Right lobe of liver (tissue), 6 donors: ENCODE measurements at regions not wholly inside any gene's neighbourhood (a gene's known extent, or its start where the extent isn't known, plus 50 kb on each side); places are given as distances from the start of the nearest gene placed in this dataset.
A peak's percentile ranks its signal among the peaks of the same experiment; 100 is the strongest.
"Not testable (repeated sequence)": the region's sequence is repeated elsewhere in the genome, so short reads cannot be mapped to it uniquely, and the experiment has no call there.

Experiments used
- ATAC-seq, 4 donors: fragments of 200-7000 bp; cut with Tn5 transposase; one replicate each; pipeline ENCODE4 v1.9.1; 2020; ENCODE audit warnings: mild to moderate bottlenecking in 4 of 4, moderate library complexity in 4 of 4
- DNase-seq, 3 donors: peaks; one replicate each; pipeline ENCODE4 v3.0.0-alpha.2; 2020
- H3K27ac ChIP-seq, 3 donors: fragments of 200-600 bp; one replicate each; pipeline ENCODE4 v1.8.0; 2022
- H3K27me3 ChIP-seq, 2 donors: fragments of 200-600 bp; one replicate each; pipeline ENCODE4 v1.8.0; 2022
- H3K36me3 ChIP-seq, 4 donors: fragments of 200-600 bp; sonication (generic) in 1 of 4; one replicate each; pipeline versions ENCODE4 v1.5.1 to v1.8.0; 2017 to 2022; ENCODE audit warnings: control low read depth in 1 of 4
- H3K4me1 ChIP-seq, 4 donors: fragments of 200-600 bp; sonication (generic) in 1 of 4; one replicate each; pipeline versions ENCODE4 v1.5.1 to v1.8.0; 2017 to 2022; ENCODE audit warnings: control low read depth in 1 of 4
- H3K4me3 ChIP-seq, 3 donors: fragments of 200-600 bp; one replicate each; pipeline ENCODE4 v1.8.0; 2022
- H3K9me3 ChIP-seq, 4 donors: fragments of 200-600 bp; sonication (generic) in 1 of 4; one replicate each; pipeline versions ENCODE4 v1.5.1 to v1.8.0; 2017 to 2022; ENCODE audit warnings: control low read depth in 1 of 4
- POLR2A ChIP-seq: fragments of 450-650 bp; IDR thresholded peaks from one replicate; pipeline ENCODE4 v1.6.1; 2017; ENCODE audit warnings: antibody characterized with exemption, mild to moderate bottlenecking
- WGBS: methylation state at CpG from one replicate; pipeline ENCODE4 v1.1.6; 2018; ENCODE audit warnings: low coverage, low lambda C conversion rate; ENCODE audit not compliant: insufficient coverage; ENCODE audit errors: missing lambda C conversion rate; 5-methylcytosine and 5-hydroxymethylcytosine counted together
- intact Hi-C, 2 donors: fragments of 100-400 bp; cut with DNase I; formaldehyde crosslinking; loops; one replicate each; pipeline versions ENCODE4 v1.11.2 to v1.14.1; 2022
- TF ChIP-seq, protein P1 (sequence below), 4 donors: fragments of 200-600 bp in 3 of 4; fragments of 450-650 bp in 1 of 4; IDR thresholded peaks; one replicate each; pipeline versions ENCODE4 v1.5.1 to v1.8.0; 2016 to 2022; ENCODE audit warnings: antibody characterized with exemption in 4 of 4, mild to moderate bottlenecking in 2 of 4
- donor health status: DM: no; HTN: yes; CAD: no.
- donor health status: DM: no; HTN: no; CAD: no.
- donor health status: DM: no; HTN: no; CAD: no.
- donor health status: DM: no; HTN: yes; CAD: no.
- donor health status: DM: no; HTN: yes; CAD: no.

GRCh38 chr3:191137708-191138107 lies 61.3 kb upstream of the OSTN start:
- ATAC-seq: no peak
- WGBS: 60% methylated on average over 1 of the region's 1 CpG
- intact Hi-C loops: no loop called here

GRCh38 chr3:191136347-191136746 lies 62.7 kb upstream of the OSTN start:
- peak in 1 of 4 donors; percentile 25 for ATAC-seq

More at GRCh38 chr3:191137708-191138107, 61.3 kb upstream of the OSTN start:
- Histone ChIP-seq H3K4me3 (no peak overlapping the region), H3K27me3 (no peaks in the 10 kb centered on the region), H3K4me1 (no peaks in the 10 kb centered on the region), H3K36me3 (no peaks in the 10 kb centered on the region), H3K9me3 (no peaks in the 10 kb centered on the region), H3K27ac (no peak overlapping the region)
- TF ChIP-seq, protein P1, sequence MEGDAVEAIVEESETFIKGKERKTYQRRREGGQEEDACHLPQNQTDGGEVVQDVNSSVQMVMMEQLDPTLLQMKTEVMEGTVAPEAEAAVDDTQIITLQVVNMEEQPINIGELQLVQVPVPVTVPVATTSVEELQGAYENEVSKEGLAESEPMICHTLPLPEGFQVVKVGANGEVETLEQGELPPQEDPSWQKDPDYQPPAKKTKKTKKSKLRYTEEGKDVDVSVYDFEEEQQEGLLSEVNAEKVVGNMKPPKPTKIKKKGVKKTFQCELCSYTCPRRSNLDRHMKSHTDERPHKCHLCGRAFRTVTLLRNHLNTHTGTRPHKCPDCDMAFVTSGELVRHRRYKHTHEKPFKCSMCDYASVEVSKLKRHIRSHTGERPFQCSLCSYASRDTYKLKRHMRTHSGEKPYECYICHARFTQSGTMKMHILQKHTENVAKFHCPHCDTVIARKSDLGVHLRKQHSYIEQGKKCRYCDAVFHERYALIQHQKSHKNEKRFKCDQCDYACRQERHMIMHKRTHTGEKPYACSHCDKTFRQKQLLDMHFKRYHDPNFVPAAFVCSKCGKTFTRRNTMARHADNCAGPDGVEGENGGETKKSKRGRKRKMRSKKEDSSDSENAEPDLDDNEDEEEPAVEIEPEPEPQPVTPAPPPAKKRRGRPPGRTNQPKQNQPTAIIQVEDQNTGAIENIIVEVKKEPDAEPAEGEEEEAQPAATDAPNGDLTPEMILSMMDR (IDR thresholded peaks at IDR 0.05): no peak
- no peak for TF ChIP-seq POLR2A
- DNase-seq: no peak

DNA sequence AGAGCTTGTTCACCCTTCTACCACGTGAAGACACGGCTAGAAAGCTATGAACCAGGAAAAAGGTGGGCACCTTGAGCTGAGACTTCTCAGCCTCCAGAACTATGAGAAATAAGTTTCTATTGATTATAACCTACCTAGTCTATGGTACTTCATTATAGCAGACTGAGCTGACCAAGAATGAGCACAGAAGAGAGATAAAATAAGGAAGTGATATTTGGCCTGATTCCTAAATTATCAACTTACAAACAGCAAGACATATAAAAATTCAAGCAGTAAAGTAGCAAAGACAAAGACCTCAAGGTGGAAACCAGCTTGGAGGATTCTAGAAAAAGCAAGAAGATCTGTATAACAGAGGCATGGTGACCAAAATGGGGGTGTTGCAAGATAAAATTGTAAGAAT lies 63.9 kb upstream of the OSTN start:
- DNase-seq (no peak), ATAC-seq (no peak)
- Histone ChIP-seq H3K4me1 (no peaks in the 10 kb centered on the region), H3K4me3 (no peak overlapping the region), H3K9me3 (no peaks in the 10 kb centered on the region), H3K27me3 (no peaks in the 10 kb centered on the region), H3K27ac (no peak overlapping the region), H3K36me3 (no peaks in the 10 kb centered on the region)
- 100% methylated on average over 2 of the region's 2 CpGs for WGBS
- intact Hi-C loops: no loop called here
- no peak for TF ChIP-seq POLR2A
- TF ChIP-seq, protein P1 (IDR thresholded peaks at IDR 0.05): no peak

More at GRCh38 chr3:191136347-191136746, 62.7 kb upstream of the OSTN start:
- Histone ChIP-seq H3K9me3 (no peaks in the 10 kb centered on the region), H3K36me3 (no peaks in the 10 kb centered on the region), H3K4me3 (no peak overlapping the region), H3K27me3 (no peaks in the 10 kb centered on the region), H3K4me1 (no peaks in the 10 kb centered on the region), H3K27ac (no peak overlapping the region)
- no peak for TF ChIP-seq POLR2A
- TF ChIP-seq, protein P1 (IDR thresholded peaks at IDR 0.05): peak; percentile 26 to 42 (median 26)
- 45% methylated on average over 6 of the region's 6 CpGs for WGBS
- DNase-seq: no peak
- intact Hi-C loops: no loop called here

- ATAC-seq (no peak), DNase-seq (no peak)
- H3K4me3 ChIP-seq: no peak overlapping the region
- no peaks in the 10 kb centered on the region for H3K36me3 ChIP-seq
- intact Hi-C loops: no loop called here
- H3K27me3 ChIP-seq: no peaks in the 10 kb centered on the region
- no peaks in the 10 kb centered on the region for H3K9me3 ChIP-seq
- H3K4me1 ChIP-seq: no peaks in the 10 kb centered on the region
- H3K27ac ChIP-seq: no peak overlapping the region
- TF ChIP-seq POLR2A: no peak
- TF ChIP-seq, protein P1 (IDR thresholded peaks at IDR 0.05): no peak
- 78% methylated on average over 5 of the region's 5 CpGs for WGBS
Observed at GRCh38 chr3:191133359-191133758, 65.7 kb upstream of the OSTN start.

GRCh38 chr3:191131305-191131704 lies 67.7 kb upstream of the OSTN start:
- 77% methylated on average over 4 of the region's 4 CpGs for WGBS
- Histone ChIP-seq H3K36me3 (no peaks in the 10 kb centered on the region), H3K27me3 (no peaks in the 10 kb centered on the region), H3K9me3 (no peaks in the 10 kb centered on the region), H3K4me1 (no peaks in the 10 kb centered on the region), H3K27ac (no peak overlapping the region), H3K4me3 (no peak overlapping the region)
- no peak for ATAC-seq
- intact Hi-C loops: no loop called here
- DNase-seq: no peak
- TF ChIP-seq, protein P1 (IDR thresholded peaks at IDR 0.05): no peak

DNA sequence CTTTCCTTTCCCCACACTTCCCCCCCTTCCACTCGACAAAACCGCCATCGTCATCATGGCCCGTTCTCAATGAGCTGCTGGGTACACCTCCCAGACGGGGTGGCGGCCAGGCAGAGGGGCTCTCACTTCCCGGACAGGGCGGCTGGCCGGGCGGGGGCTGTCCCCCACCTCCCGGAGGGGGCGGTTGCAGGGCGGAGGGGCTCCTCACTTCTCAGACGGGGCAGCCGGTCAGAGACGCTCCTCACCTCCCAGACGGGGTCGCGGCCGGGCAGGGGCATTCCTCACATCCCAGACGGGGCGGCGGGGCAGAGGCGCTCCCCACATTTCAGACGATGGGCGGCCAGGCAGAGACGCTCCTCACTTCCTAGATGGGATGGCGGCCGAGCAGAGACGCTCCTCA lies 74.2 kb upstream of the OSTN start:
- H3K36me3 ChIP-seq, H3K27me3 ChIP-seq, intact Hi-C loops, H3K27ac ChIP-seq, ATAC-seq, H3K9me3 ChIP-seq, H3K4me1 ChIP-seq, DNase-seq, H3K4me3 ChIP-seq: not testable (repeated sequence)
- 81% methylated on average over 6 of the region's 30 CpGs for WGBS
